ENCODE measurements at regions not wholly inside any gene's neighbourhood (a gene's known extent, or its start where the extent isn't known, plus 50 kb on each side); places are given as distances from the start of the nearest gene placed in this dataset.
"Not testable (repeated sequence)": the region's sequence is repeated elsewhere in the genome, so short reads cannot be mapped to it uniquely, and the experiment has no call there.

- 0 out of 2 replicates have a peak, but pooled peaks cover 3% of the 10 kb centered on the region for H3F3A ChIP-seq (ENCODE audit: low read depth)
- peak overlapping the region; percentile 97 for H3K4me2 ChIP-seq (ENCODE audit: low read depth, low read length, poor library complexity, severe bottlenecking)
- no peaks in the 10 kb centered on the region for H3K9me3 ChIP-seq (ENCODE audit: insufficient read depth, low read depth, low read length)
- no peaks in the 10 kb centered on the region for H3K36me3 ChIP-seq (ENCODE audit: insufficient read depth, low read length)
- no peaks in the 10 kb centered on the region for H3K27me3 ChIP-seq (ENCODE audit: insufficient read depth, low read length, poor library complexity, severe bottlenecking)
- no peak overlapping the region for H2AFZ ChIP-seq (ENCODE audit: low read length)
- peaks cover 100% of the 10 kb centered on the region for H3K79me2 ChIP-seq (ENCODE audit: insufficient read depth, low read length)
- TF ChIP-seq CTCF (conservative IDR thresholded peaks at IDR 0.05; ENCODE audit: low read length) (no peak), EZH2phosphoT487 (IDR thresholded peaks at IDR 0.05; ENCODE audit: borderline replicate concordance) (no peak)
- no peaks in the 10 kb centered on the region for H3K9me2 ChIP-seq (replicated peaks; ENCODE audit: low read depth, low read length)
- H3K9ac ChIP-seq (ENCODE audit: low read depth, low read length, poor library complexity, severe bottlenecking) = peak overlapping the region; percentile 99
- H3K4me1 ChIP-seq (ENCODE audit: insufficient read depth, low read length, poor library complexity, severe bottlenecking) = peaks cover 72% of the 10 kb centered on the region
- peak overlapping the region; percentile 95 for H3K4me3 ChIP-seq (ENCODE audit: low read length, poor library complexity, severe bottlenecking)
- H4K20me1 ChIP-seq (ENCODE audit: insufficient read depth, low read length, poor library complexity, severe bottlenecking) = no peaks in the 10 kb centered on the region
These were observed 70.3 kb upstream of the WNT7B start for GRCh38 chr22:46047226-46047625.

GRCh38 chr22:46047841-46048595, 71.1 kb upstream of the WNT7B start:
- Histone ChIP-seq H3K9me3 (ENCODE audit: insufficient read depth, low read depth, low read length) (no peaks in the 10 kb centered on the region), H3K9ac (ENCODE audit: low read depth, low read length, poor library complexity, severe bottlenecking) (peak overlapping the region; percentile 99), H3K9me2 (replicated peaks; ENCODE audit: low read depth, low read length) (no peaks in the 10 kb centered on the region), H3K4me1 (ENCODE audit: insufficient read depth, low read length, poor library complexity, severe bottlenecking) (peaks cover 74% of the 10 kb centered on the region), H3K36me3 (ENCODE audit: insufficient read depth, low read length) (no peaks in the 10 kb centered on the region), H3F3A (ENCODE audit: low read depth) (0 out of 2 replicates have a peak, but pooled peaks cover 3% of the 10 kb centered on the region), H4K20me1 (ENCODE audit: insufficient read depth, low read length, poor library complexity, severe bottlenecking) (no peaks in the 10 kb centered on the region), H3K27me3 (ENCODE audit: insufficient read depth, low read length, poor library complexity, severe bottlenecking) (no peaks in the 10 kb centered on the region), H2AFZ (ENCODE audit: low read length) (no peak overlapping the region), H3K79me2 (ENCODE audit: insufficient read depth, low read length) (peaks cover 100% of the 10 kb centered on the region), H3K4me3 (ENCODE audit: low read length, poor library complexity, severe bottlenecking) (peak overlapping the region; percentile 95), H3K4me2 (ENCODE audit: low read depth, low read length, poor library complexity, severe bottlenecking) (peak overlapping the region; percentile 97)
- TF ChIP-seq EZH2phosphoT487 (IDR thresholded peaks at IDR 0.05; ENCODE audit: borderline replicate concordance) (no peak), CTCF (conservative IDR thresholded peaks at IDR 0.05; ENCODE audit: low read length) (no peak)

- not testable (repeated sequence) for H3K36me3 ChIP-seq (ENCODE audit: insufficient read depth, low read length); H3K9me3 ChIP-seq (ENCODE audit: insufficient read depth, low read depth, low read length); H3K27me3 ChIP-seq (ENCODE audit: insufficient read depth, low read length, poor library complexity, severe bottlenecking); H2AFZ ChIP-seq (ENCODE audit: low read length); H3K9me2 ChIP-seq (replicated peaks; ENCODE audit: low read depth, low read length); H3F3A ChIP-seq (ENCODE audit: low read depth); H4K20me1 ChIP-seq (ENCODE audit: insufficient read depth, low read length, poor library complexity, severe bottlenecking)
- peaks cover 72% of the 10 kb centered on the region for H3K4me1 ChIP-seq (ENCODE audit: insufficient read depth, low read length, poor library complexity, severe bottlenecking)
- peaks cover 99% of the 10 kb centered on the region for H3K79me2 ChIP-seq (ENCODE audit: insufficient read depth, low read length)
- peak overlapping the region; percentile 97 for H3K4me2 ChIP-seq (ENCODE audit: low read depth, low read length, poor library complexity, severe bottlenecking)
- H3K9ac ChIP-seq (ENCODE audit: low read depth, low read length, poor library complexity, severe bottlenecking) = peak overlapping the region; percentile 99
- peak overlapping the region; percentile 95 for H3K4me3 ChIP-seq (ENCODE audit: low read length, poor library complexity, severe bottlenecking)
These were observed 71.7 kb upstream of the WNT7B start for GRCh38 chr22:46048661-46049060.
